Bronchial epithelial cell (primary cell): ENCODE measurements at regions not wholly inside any gene's neighbourhood (a gene's known extent, or its start where the extent isn't known, plus 50 kb on each side); places are given as distances from the start of the nearest gene placed in this dataset.

ENCODE experiments used
- DNase-seq: peaks from one replicate; pipeline ENCODE4 v3.0.0-alpha.2; 2010; ENCODE audit warnings: low read depth
- FAIRE-seq: peaks from 2 replicates; lab custom pipeline; 2011; peaks lifted over from hg19 to GRCh38; lab: Jason Lieb, UNC
- H3K27me3 ChIP-seq: 2 replicates; pipeline ENCODE4 v1.5.1; 2011; ENCODE audit warnings: low read length; ENCODE audit not compliant: control insufficient read depth, insufficient read depth
- H3K36me3 ChIP-seq: 2 replicates; pipeline ENCODE4 v1.5.1; 2011; ENCODE audit warnings: low read length; ENCODE audit not compliant: control insufficient read depth, insufficient read depth
- H3K4me3 ChIP-seq: 2 replicates; pipeline ENCODE4 v1.5.1; 2011; ENCODE audit warnings: mild to moderate bottlenecking, low read depth, low read length, control low read depth
- CTCF ChIP-seq: IDR thresholded peaks from 2 replicates; pipeline ENCODE4 v1.5.1; 2011; ENCODE audit warnings: mild to moderate bottlenecking, moderate library complexity, low read length, control low read depth, inconsistent platforms; ENCODE audit not compliant: insufficient read depth, severe bottlenecking

GRCh38 chr17:71790791-71791190 lies 330.0 kb upstream of the SOX9 start:
- FAIRE-seq, result no peak

GRCh38 chr17:71791311-71791710 lies 329.5 kb upstream of the SOX9 start:
- H3K4me3 ChIP-seq, result no peak overlapping the region
- FAIRE-seq (no peak), DNase-seq (no peak)
- no peak for TF ChIP-seq CTCF
- H3K27me3 ChIP-seq, result no peaks in the 10 kb centered on the region
- H3K36me3 ChIP-seq, result no peaks in the 10 kb centered on the region

More at GRCh38 chr17:71790791-71791190, 330.0 kb upstream of the SOX9 start:
- no peaks in the 10 kb centered on the region for H3K36me3 ChIP-seq
- DNase-seq, result peak; percentile 41
- TF ChIP-seq CTCF, result no peak
- no peaks in the 10 kb centered on the region for H3K27me3 ChIP-seq
- H3K4me3 ChIP-seq, result no peak overlapping the region

GRCh38 chr17:71792966-71793365 lies 327.9 kb upstream of the SOX9 start:
- Histone ChIP-seq H3K4me3 (no peak overlapping the region), H3K36me3 (no peaks in the 10 kb centered on the region), H3K27me3 (no peaks in the 10 kb centered on the region)
- no peak for TF ChIP-seq CTCF
- FAIRE-seq, result peak; percentile 72
- DNase-seq, result peak; percentile 97

- TF ChIP-seq CTCF, result no peak
- no peak for FAIRE-seq
- no peaks in the 10 kb centered on the region for H3K27me3 ChIP-seq
- no peak for DNase-seq
- H3K4me3 ChIP-seq, result no peak overlapping the region
- no peaks in the 10 kb centered on the region for H3K36me3 ChIP-seq
Measured at GRCh38 chr17:71793518-71793917, 327.3 kb upstream of the SOX9 start.

- FAIRE-seq (no peak), DNase-seq (no peak)
- H3K27me3 ChIP-seq, result no peaks in the 10 kb centered on the region
- TF ChIP-seq CTCF, result no peak
- H3K36me3 ChIP-seq, result no peaks in the 10 kb centered on the region
- H3K4me3 ChIP-seq, result no peak overlapping the region
Measured at GRCh38 chr17:71798701-71799100, 322.1 kb upstream of the SOX9 start.

GRCh38 chr17:71799657-71800056 lies 321.2 kb upstream of the SOX9 start:
- Histone ChIP-seq H3K4me3 (no peak overlapping the region), H3K36me3 (no peaks in the 10 kb centered on the region), H3K27me3 (no peaks in the 10 kb centered on the region)
- TF ChIP-seq CTCF, result no peak
- no peak for DNase-seq
- FAIRE-seq, result no peak
